K562 (cell line): ENCODE measurements at regions not wholly inside any gene's neighbourhood (a gene's known extent, or its start where the extent isn't known, plus 50 kb on each side); places are given as distances from the start of the nearest gene placed in this dataset.

Experiments
- ETV1 ChIP-seq: fragments of 450-650 bp; conservative IDR thresholded peaks from 2 replicates; pipeline ENCODE4 v1.6.1; 2016; ENCODE audit warnings: missing genetic modification characterization, control low read depth, low read depth, missing compliant biosample characterization
- HDAC1 ChIP-seq, 2 experiments: fragments of 450-650 bp; IDR thresholded peaks; 2 replicates each; pipeline ENCODE4 v1.6.1; 2016 to 2017; ENCODE audit warnings: inconsistent platforms in 1 of 2, mild to moderate bottlenecking in 1 of 2, moderate library complexity in 1 of 2
- KLF13 ChIP-seq: fragments of 450-650 bp; IDR thresholded peaks from 2 replicates; pipeline ENCODE4 v1.6.1; 2016; ENCODE audit warnings: missing genetic modification characterization, low read depth, mild to moderate bottlenecking, missing compliant biosample characterization, moderate library complexity, borderline replicate concordance
- NCOA2 ChIP-seq, 2 experiments: fragments of 450-650 bp; IDR thresholded peaks; 2 replicates each; pipeline ENCODE4 v1.6.1; 2018; ENCODE audit warnings: mild to moderate bottlenecking in 2 of 2, moderate library complexity in 1 of 2; ENCODE audit not compliant: partially characterized antibody in 2 of 2
- SMARCA5 ChIP-seq: fragments of 450-650 bp; IDR thresholded peaks from 2 replicates; pipeline ENCODE4 v1.6.1; 2016
- ZNF143 ChIP-seq: sonication (generic); formaldehyde crosslinking; IDR thresholded peaks from 2 replicates; pipeline ENCODE4 v1.9.0; 2022; ENCODE audit warnings: mild to moderate bottlenecking, missing genetic modification reagents
- ZNF282 ChIP-seq: sonication (generic); formaldehyde crosslinking; IDR thresholded peaks from 2 replicates; pipeline ENCODE4 v1.8.1; 2023; ENCODE audit warnings: missing genetic modification reagents
- TF ChIP-seq, protein P1 (sequence below): fragments of 250-450 bp; sonication (Bioruptor Pico); IDR thresholded peaks from 2 replicates; pipeline ENCODE4 v1.4.0; 2020; ENCODE audit warnings: mild to moderate bottlenecking
- TF ChIP-seq, protein P2 (sequence below): fragments of 150-350 bp; IDR thresholded peaks from 2 replicates; pipeline ENCODE4 v1.6.1; 2014; ENCODE audit warnings: low read depth, mild to moderate bottlenecking, low read length, borderline replicate concordance

DNA sequence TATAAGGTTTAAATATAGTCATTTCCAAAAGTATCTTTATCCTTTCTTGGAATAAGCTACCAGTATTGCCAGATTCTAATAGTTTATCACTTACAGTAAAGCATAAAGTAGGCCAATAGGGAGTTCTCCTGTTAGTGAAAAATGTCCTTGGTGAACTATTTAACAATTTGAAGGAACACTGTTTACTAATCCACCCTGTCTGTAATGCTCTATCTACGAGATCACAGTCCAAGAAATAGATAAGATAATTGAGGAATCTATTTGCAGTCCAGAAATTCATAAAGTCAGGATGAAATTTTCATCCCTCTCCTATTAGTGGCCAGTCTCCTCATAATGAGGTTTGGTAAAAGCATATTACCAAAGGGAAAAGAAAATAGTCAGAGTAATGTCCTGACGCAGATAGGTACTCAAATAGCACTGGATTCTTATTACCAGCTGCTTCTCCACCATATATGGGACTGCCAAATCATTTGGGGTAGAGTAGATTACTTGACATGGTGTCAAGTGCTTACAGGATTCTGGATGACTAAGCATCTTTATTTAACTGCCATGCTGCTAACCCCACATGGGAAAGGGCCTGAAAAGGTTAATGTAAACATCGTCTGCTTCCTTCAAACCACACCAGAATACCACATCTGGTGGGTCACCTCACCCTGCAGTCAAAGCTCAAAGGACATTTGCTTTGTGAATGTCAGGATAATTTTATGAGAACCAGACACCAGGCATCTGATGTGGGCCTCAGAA is 808.1 kb downstream of the EFNA5 start (continued):
- TF ChIP-seq, protein P1, sequence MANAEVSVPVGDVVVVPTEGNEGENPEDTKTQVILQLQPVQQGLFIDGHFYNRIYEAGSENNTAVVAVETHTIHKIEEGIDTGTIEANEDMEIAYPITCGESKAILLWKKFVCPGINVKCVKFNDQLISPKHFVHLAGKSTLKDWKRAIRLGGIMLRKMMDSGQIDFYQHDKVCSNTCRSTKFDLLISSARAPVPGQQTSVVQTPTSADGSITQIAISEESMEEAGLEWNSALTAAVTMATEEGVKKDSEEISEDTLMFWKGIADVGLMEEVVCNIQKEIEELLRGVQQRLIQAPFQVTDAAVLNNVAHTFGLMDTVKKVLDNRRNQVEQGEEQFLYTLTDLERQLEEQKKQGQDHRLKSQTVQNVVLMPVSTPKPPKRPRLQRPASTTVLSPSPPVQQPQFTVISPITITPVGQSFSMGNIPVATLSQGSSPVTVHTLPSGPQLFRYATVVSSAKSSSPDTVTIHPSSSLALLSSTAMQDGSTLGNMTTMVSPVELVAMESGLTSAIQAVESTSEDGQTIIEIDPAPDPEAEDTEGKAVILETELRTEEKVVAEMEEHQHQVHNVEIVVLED (CRISPR knock-in tag), result no peak
- TF ChIP-seq, protein P2, sequence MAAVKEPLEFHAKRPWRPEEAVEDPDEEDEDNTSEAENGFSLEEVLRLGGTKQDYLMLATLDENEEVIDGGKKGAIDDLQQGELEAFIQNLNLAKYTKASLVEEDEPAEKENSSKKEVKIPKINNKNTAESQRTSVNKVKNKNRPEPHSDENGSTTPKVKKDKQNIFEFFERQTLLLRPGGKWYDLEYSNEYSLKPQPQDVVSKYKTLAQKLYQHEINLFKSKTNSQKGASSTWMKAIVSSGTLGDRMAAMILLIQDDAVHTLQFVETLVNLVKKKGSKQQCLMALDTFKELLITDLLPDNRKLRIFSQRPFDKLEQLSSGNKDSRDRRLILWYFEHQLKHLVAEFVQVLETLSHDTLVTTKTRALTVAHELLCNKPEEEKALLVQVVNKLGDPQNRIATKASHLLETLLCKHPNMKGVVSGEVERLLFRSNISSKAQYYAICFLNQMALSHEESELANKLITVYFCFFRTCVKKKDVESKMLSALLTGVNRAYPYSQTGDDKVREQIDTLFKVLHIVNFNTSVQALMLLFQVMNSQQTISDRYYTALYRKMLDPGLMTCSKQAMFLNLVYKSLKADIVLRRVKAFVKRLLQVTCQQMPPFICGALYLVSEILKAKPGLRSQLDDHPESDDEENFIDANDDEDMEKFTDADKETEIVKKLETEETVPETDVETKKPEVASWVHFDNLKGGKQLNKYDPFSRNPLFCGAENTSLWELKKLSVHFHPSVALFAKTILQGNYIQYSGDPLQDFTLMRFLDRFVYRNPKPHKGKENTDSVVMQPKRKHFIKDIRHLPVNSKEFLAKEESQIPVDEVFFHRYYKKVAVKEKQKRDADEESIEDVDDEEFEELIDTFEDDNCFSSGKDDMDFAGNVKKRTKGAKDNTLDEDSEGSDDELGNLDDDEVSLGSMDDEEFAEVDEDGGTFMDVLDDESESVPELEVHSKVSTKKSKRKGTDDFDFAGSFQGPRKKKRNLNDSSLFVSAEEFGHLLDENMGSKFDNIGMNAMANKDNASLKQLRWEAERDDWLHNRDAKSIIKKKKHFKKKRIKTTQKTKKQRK, result no peak
- no peak for TF ChIP-seq ZNF143
- TF ChIP-seq KLF13 (tag), result no peak
- no peak for TF ChIP-seq NCOA2 (IDR thresholded peaks at IDR 0.05; ENCODE audit: partially characterized antibody in 2 of 2)
- no peak for TF ChIP-seq ETV1 (tag)
- no peak for TF ChIP-seq HDAC1 (IDR thresholded peaks at IDR 0.05)
- TF ChIP-seq ZNF282 (CRISPR knock-in tag), result no peak
- TF ChIP-seq SMARCA5, result no peak
